Ishikawa (cell line): ENCODE measurements at regions not wholly inside any gene's neighbourhood (a gene's known extent, or its start where the extent isn't known, plus 50 kb on each side); places are given as distances from the start of the nearest gene placed in this dataset.

ENCODE experiments used
- CREB1 ChIP-seq: IDR thresholded peaks from 2 replicates; pipeline ENCODE4 v1.6.1; 2012; ENCODE audit warnings: low read depth
- NFIC ChIP-seq: IDR thresholded peaks from 2 replicates; pipeline ENCODE4 v1.6.1; 2012
- YY1 ChIP-seq: IDR thresholded peaks from 2 replicates; pipeline ENCODE4 v1.6.1; 2012; ENCODE audit warnings: low read depth
- TF ChIP-seq, protein P1 (sequence below): IDR thresholded peaks from 2 replicates; pipeline ENCODE4 v1.6.1; 2012

DNA sequence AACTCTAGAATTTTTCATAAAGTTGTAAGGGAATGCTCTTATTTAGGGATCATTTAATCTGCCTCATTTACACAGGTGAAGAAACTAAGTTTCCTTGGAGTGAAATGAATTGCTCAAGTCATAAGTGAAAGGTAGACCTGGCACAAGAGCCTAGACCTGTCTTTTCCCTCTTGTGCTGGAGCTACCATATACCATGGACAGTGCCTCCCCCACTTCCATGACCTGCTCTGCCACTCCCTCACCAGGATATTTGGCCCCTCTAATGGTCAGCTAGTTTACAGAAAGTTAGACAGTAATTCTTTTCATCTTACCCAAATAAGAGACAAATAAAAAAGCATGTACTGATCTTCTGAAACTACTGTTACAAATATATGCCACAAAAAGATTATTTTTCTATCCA is 105.5 kb upstream of the ACO1 start:
- TF ChIP-seq, protein P1, sequence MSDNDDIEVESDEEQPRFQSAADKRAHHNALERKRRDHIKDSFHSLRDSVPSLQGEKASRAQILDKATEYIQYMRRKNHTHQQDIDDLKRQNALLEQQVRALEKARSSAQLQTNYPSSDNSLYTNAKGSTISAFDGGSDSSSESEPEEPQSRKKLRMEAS, result no peak
- TF ChIP-seq NFIC (no peak), YY1 (no peak), CREB1 (no peak)
